Calu3 (cell line): ENCODE measurements at regions not wholly inside any gene's neighbourhood (a gene's known extent, or its start where the extent isn't known, plus 50 kb on each side); places are given as distances from the start of the nearest gene placed in this dataset.

ENCODE experiments used
- BruUV-seq: library from RNA; stranded (reverse); fragments of 400-500 nt; replicated peaks from 2 replicates; lab custom pipeline; 2021; lab: Mats Ljungman, UMichigan
- CTCF ChIA-PET: fragments of 300-600 bp; sonication (Branson Sonifier 250); formaldehyde crosslinking; loops from one replicate; lab custom pipeline; 2022; ENCODE audit warnings: antibody characterized with exemption; lab: Charles Lee
- DNase-seq: peaks from one replicate; pipeline ENCODE4 v3.0.0; 2022
- H3K27ac Mint-ChIP-seq: one replicate; pipeline ENCODE4 v1.8.0; 2022; ENCODE audit warnings: mixed read lengths; ENCODE audit not compliant: unreplicated experiment
- H3K27me3 Mint-ChIP-seq: one replicate; pipeline ENCODE4 v1.8.0; 2022; ENCODE audit warnings: mixed read lengths; ENCODE audit not compliant: unreplicated experiment
- H3K36me3 Mint-ChIP-seq: one replicate; pipeline ENCODE4 v1.8.0; 2022; ENCODE audit warnings: mild to moderate bottlenecking, moderate library complexity, mixed read lengths; ENCODE audit not compliant: insufficient read depth, unreplicated experiment
- H3K4me1 Mint-ChIP-seq: one replicate; pipeline ENCODE4 v1.8.0; 2022; ENCODE audit warnings: mild to moderate bottlenecking, low read depth, mixed read lengths; ENCODE audit not compliant: unreplicated experiment
- H3K4me3 Mint-ChIP-seq: one replicate; pipeline ENCODE4 v1.8.0; 2022; ENCODE audit warnings: mild to moderate bottlenecking, low read depth, moderate library complexity, mixed read lengths; ENCODE audit not compliant: unreplicated experiment
- H3K9me3 Mint-ChIP-seq: one replicate; pipeline ENCODE4 v1.8.0; 2022; ENCODE audit warnings: low read depth, mixed read lengths; ENCODE audit not compliant: unreplicated experiment
- intact Hi-C: fragments of 100-400 bp; cut with micrococcal nuclease; formaldehyde crosslinking; loops from one replicate; pipeline ENCODE4 v1.10.0; 2022; ENCODE audit not compliant: unreplicated experiment
- TF ChIP-seq, protein P1 (sequence below): fragments of 200-600 bp; IDR thresholded peaks from one replicate; pipeline ENCODE4 v1.8.0; 2022; ENCODE audit warnings: antibody characterized with exemption; ENCODE audit not compliant: unreplicated experiment

DNA sequence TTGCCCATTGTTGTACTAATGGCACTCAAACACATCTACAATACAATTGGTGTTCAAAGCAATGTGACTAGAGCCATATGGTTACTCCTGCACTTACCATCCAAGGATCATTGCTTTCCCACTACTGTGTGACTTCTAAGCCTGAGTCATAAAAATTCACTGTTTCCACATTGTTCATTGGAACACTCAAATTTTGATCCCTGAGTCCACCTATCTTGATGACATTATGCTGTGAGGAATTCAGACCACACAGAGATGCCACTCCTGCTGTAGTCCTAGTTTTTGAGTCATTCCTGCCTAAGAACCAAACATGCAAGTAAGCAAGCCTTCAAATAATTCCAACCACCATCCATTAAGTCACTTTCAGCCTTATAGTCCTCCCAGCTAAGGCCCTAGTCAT, 176.2 kb downstream of the EFHB start:
- H3K36me3 Mint-ChIP-seq, result no peaks in the 10 kb centered on the region
- no TSS peak for BruUV-seq
- no peaks in the 10 kb centered on the region for H3K4me1 Mint-ChIP-seq
- intact Hi-C loops, result no loop called here
- TF ChIP-seq, protein P1, sequence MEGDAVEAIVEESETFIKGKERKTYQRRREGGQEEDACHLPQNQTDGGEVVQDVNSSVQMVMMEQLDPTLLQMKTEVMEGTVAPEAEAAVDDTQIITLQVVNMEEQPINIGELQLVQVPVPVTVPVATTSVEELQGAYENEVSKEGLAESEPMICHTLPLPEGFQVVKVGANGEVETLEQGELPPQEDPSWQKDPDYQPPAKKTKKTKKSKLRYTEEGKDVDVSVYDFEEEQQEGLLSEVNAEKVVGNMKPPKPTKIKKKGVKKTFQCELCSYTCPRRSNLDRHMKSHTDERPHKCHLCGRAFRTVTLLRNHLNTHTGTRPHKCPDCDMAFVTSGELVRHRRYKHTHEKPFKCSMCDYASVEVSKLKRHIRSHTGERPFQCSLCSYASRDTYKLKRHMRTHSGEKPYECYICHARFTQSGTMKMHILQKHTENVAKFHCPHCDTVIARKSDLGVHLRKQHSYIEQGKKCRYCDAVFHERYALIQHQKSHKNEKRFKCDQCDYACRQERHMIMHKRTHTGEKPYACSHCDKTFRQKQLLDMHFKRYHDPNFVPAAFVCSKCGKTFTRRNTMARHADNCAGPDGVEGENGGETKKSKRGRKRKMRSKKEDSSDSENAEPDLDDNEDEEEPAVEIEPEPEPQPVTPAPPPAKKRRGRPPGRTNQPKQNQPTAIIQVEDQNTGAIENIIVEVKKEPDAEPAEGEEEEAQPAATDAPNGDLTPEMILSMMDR, result no peak
- peaks cover 3% of the 10 kb centered on the region for H3K9me3 Mint-ChIP-seq
- H3K27me3 Mint-ChIP-seq, result no peaks in the 10 kb centered on the region
- H3K27ac Mint-ChIP-seq, result no peak overlapping the region
- CTCF ChIA-PET, result no interaction called here
- no peak for DNase-seq
- H3K4me3 Mint-ChIP-seq, result no peak overlapping the region

DNA sequence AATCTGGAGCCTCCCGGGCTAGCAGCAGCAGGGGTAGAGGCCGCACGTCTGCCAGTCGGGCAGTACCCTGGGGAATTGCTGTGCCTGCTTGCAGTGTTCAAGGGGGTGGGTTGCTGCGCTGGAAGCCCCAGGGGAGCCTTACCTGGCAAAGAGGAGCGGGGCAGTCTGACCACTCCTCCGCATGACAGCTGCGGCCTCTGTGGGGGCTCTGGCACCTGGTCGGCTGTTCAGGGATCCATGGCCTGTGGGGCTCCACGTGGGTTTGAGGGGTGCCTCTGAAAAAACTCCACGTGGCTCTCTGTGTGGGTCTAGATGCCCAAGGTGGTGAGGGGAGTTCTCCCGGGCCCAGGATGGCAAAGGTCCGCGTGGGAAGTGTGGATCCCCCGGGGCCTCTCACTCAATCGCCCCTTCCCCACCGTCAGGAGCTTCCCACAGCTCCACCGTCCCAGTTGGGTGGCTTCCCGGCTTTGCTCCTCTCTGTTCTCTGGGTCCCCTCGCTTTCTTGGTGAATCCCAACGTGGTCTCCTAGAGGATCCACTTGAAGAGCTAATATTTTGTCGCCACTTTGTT, 184.5 kb downstream of the EFHB start:
- intact Hi-C loops, result no loop called here
- Mint-ChIP-seq H3K4me3 (no peak overlapping the region), H3K36me3 (no peaks in the 10 kb centered on the region), H3K9me3 (peaks cover 8% of the 10 kb centered on the region), H3K27me3 (no peaks in the 10 kb centered on the region), H3K27ac (no peak overlapping the region), H3K4me1 (no peaks in the 10 kb centered on the region)
- CTCF ChIA-PET, result no interaction called here
- DNase-seq, result no peak
- no TSS peak for BruUV-seq
- TF ChIP-seq, protein P1, result no peak

DNA sequence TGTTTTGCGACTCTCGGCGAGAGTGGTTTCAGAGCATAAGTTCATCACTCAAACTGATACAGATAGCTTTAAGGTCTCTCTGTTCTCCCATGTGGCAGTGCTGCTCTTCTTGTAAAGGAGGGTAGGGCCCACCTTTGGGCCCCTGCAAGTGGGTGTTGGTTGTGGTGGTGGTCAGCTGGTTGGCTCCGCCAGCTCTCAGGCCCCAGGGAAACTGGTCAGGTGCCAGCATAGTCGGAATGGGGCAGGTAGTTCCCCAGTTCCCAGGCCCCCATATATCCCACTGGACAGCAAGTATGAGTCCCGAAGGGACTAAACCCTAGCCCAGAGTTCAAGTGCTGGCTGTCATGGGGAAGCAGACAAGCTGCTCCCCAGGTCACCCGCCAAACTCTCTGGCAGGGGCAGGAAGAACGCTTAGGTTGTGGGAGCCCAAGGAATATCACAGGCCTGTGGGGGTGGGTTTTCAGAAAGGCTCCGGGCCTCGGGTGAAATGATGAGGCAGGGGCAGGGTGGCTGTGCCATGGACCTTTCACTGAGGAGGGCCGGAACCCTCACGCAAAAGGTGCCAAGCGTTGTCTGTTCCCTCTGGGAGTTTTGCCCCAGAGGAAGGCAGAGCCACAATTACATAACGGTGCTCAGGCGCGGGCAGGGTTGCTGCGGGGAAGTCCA, 185.1 kb downstream of the EFHB start:
- Mint-ChIP-seq H3K36me3 (no peaks in the 10 kb centered on the region), H3K4me1 (no peaks in the 10 kb centered on the region), H3K27me3 (no peaks in the 10 kb centered on the region), H3K4me3 (no peak overlapping the region), H3K9me3 (peaks cover 8% of the 10 kb centered on the region), H3K27ac (no peak overlapping the region)
- no TSS peak for BruUV-seq
- intact Hi-C loops, result no loop called here
- TF ChIP-seq, protein P1, result no peak
- DNase-seq, result no peak
- CTCF ChIA-PET, result no interaction called here

DNA sequence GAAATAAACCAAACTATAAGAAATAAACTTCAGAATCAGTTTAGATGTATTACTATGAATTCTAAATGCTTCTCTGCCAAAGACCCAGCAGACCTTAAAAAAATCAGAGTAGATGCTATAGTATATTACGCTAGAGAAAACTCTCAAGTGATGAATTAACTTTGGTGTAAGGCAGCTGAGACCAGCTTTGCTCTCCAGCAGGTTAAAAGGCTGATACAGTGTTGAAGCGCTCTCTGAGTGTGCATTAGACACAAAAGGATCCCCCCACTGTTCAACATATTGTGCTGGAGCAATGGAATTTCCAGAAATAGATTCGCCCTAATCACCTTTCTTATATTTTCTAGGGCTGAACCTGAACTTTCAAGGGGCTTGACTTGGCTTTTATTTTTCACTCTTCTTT, 190.0 kb downstream of the EFHB start:
- TF ChIP-seq, protein P1, result no peak
- BruUV-seq, result no TSS peak
- no peak for DNase-seq
- Mint-ChIP-seq H3K4me1 (no peaks in the 10 kb centered on the region), H3K4me3 (no peak overlapping the region), H3K27me3 (no peaks in the 10 kb centered on the region), H3K36me3 (no peaks in the 10 kb centered on the region), H3K27ac (no peak overlapping the region), H3K9me3 (no peaks in the 10 kb centered on the region)
- CTCF ChIA-PET, result no interaction called here
- intact Hi-C loops, result no loop called here
